H9 (cell line): ENCODE measurements at regions not wholly inside any gene's neighbourhood (a gene's known extent, or its start where the extent isn't known, plus 50 kb on each side); places are given as distances from the start of the nearest gene placed in this dataset.

Source experiments
- DNase-seq: peaks from one replicate; pipeline ENCODE4 v3.0.0-alpha.2; 2017
- H2AFZ ChIP-seq: one replicate; pipeline ENCODE4 v1.6.1; 2013; ENCODE audit warnings: mild to moderate bottlenecking, low read length, control low read depth, moderate library complexity
- H2AK5ac ChIP-seq: 2 replicates; pipeline ENCODE4 v1.6.1; 2013; ENCODE audit warnings: low read length, control low read depth, mixed read lengths; ENCODE audit not compliant: insufficient read length
- H2BK120ac ChIP-seq: one replicate; pipeline ENCODE4 v1.6.1; 2013; ENCODE audit warnings: low read depth, mild to moderate bottlenecking, low read length, control low read depth, inconsistent platforms; ENCODE audit not compliant: poor library complexity, severe bottlenecking
- H2BK12ac ChIP-seq: 2 replicates; pipeline ENCODE4 v1.6.1; 2013; ENCODE audit warnings: low read length, control low read depth, mixed read lengths, low read depth; ENCODE audit not compliant: insufficient read length
- H2BK15ac ChIP-seq: 2 replicates; pipeline ENCODE4 v1.6.1; 2013; ENCODE audit warnings: low read depth, low read length, control low read depth
- H2BK20ac ChIP-seq: one replicate; pipeline ENCODE4 v1.6.1; 2013; ENCODE audit warnings: low read depth, mild to moderate bottlenecking, low read length, control low read depth, inconsistent platforms; ENCODE audit not compliant: poor library complexity, severe bottlenecking
- H2BK5ac ChIP-seq: 2 replicates; pipeline ENCODE4 v1.6.1; 2013; ENCODE audit warnings: low read length, control low read depth, mixed read lengths; ENCODE audit not compliant: insufficient read length
- H3K14ac ChIP-seq: 2 replicates; pipeline ENCODE4 v1.6.1; 2013; ENCODE audit warnings: low read length, control low read depth; ENCODE audit not compliant: insufficient read depth
- H3K18ac ChIP-seq: 2 replicates; pipeline ENCODE4 v1.6.1; 2013; ENCODE audit warnings: low read depth, mild to moderate bottlenecking, mixed read lengths, low read length, control low read depth; ENCODE audit not compliant: insufficient read length
- H3K23ac ChIP-seq: 2 replicates; pipeline ENCODE4 v1.6.1; 2013; ENCODE audit warnings: low read length, control low read depth, mixed read lengths, low read depth; ENCODE audit not compliant: insufficient read length
- H3K23me2 ChIP-seq: 2 replicates; pipeline ENCODE4 v1.6.1; 2013; ENCODE audit warnings: low read depth, mild to moderate bottlenecking, mixed read lengths, low read length, control low read depth; ENCODE audit not compliant: insufficient read length, poor library complexity, severe bottlenecking
- H3K27ac ChIP-seq: 2 replicates; pipeline ENCODE4 v1.5.1; 2013; ENCODE audit warnings: low read length, control low read depth, mixed read lengths, low read depth; ENCODE audit not compliant: insufficient read length
- H3K27me3 ChIP-seq: 2 replicates; pipeline ENCODE4 v1.6.1; 2013; ENCODE audit warnings: low read length, control low read depth, inconsistent platforms; ENCODE audit not compliant: insufficient read depth
- H3K4ac ChIP-seq: 2 replicates; pipeline ENCODE4 v1.6.1; 2013; ENCODE audit warnings: low read depth, mild to moderate bottlenecking, control low read depth, inconsistent platforms, low read length, moderate library complexity
- H3K4me1 ChIP-seq: 2 replicates; pipeline ENCODE4 v1.6.1; 2013; ENCODE audit warnings: low read length, control low read depth, inconsistent platforms; ENCODE audit not compliant: insufficient read depth
- H3K4me2 ChIP-seq: 2 replicates; pipeline ENCODE4 v1.6.1; 2013; ENCODE audit warnings: low read length, control low read depth, mixed read lengths; ENCODE audit not compliant: insufficient read length, insufficient read depth
- H3K56ac ChIP-seq: 2 replicates; pipeline ENCODE4 v1.6.1; 2013; ENCODE audit warnings: low read depth, mild to moderate bottlenecking, mixed read lengths, low read length, control low read depth; ENCODE audit not compliant: insufficient read length
- H3K79me1 ChIP-seq: 2 replicates; pipeline ENCODE4 v1.6.1; 2013; ENCODE audit warnings: low read depth, mild to moderate bottlenecking, moderate library complexity, low read length, control low read depth, inconsistent platforms; ENCODE audit not compliant: insufficient read depth, poor library complexity, severe bottlenecking
- H3K79me2 ChIP-seq: 2 replicates; pipeline ENCODE4 v1.6.1; 2013; ENCODE audit warnings: low read length, control low read depth, inconsistent platforms; ENCODE audit not compliant: insufficient read depth
- H3K9ac ChIP-seq: 2 replicates; pipeline ENCODE4 v1.6.1; 2013; ENCODE audit warnings: low read length, control low read depth, mixed read lengths; ENCODE audit not compliant: insufficient read length; ENCODE audit errors: extremely low read depth
- H3K9me3 ChIP-seq: one replicate; pipeline ENCODE4 v1.6.1; 2013; ENCODE audit warnings: low read depth, low read length, inconsistent platforms; ENCODE audit not compliant: control insufficient read depth
- H3T11ph ChIP-seq: one replicate; pipeline ENCODE4 v1.6.1; 2013; ENCODE audit warnings: mild to moderate bottlenecking, low read length, control low read depth, inconsistent platforms
- H4K20me1 ChIP-seq: one replicate; pipeline ENCODE4 v1.6.1; 2013; ENCODE audit not compliant: control insufficient read depth, insufficient read length, insufficient read depth
- H4K5ac ChIP-seq: 2 replicates; pipeline ENCODE4 v1.6.1; 2013; ENCODE audit warnings: low read depth, mild to moderate bottlenecking, mixed read lengths, low read length, control low read depth; ENCODE audit not compliant: insufficient read length
- H4K8ac ChIP-seq: replicated peaks from 2 replicates; pipeline ENCODE4 v1.6.1; 2013; ENCODE audit warnings: low read length, control low read depth, mixed read lengths, low read depth; ENCODE audit not compliant: insufficient read length
- H4K91ac ChIP-seq: 2 replicates; pipeline ENCODE4 v1.6.1; 2013; ENCODE audit warnings: low read depth, mild to moderate bottlenecking, moderate library complexity, mixed read lengths, low read length, control low read depth; ENCODE audit not compliant: insufficient read length
- H3K27ac Mint-ChIP-seq, 3 experiments: 2 replicates in 2 of 3; 3 replicates in 1 of 3; pipeline ENCODE4 v1.8.0; 2020 to 2021; ENCODE audit warnings: mixed read lengths in 3 of 3, mild to moderate bottlenecking in 1 of 3, moderate library complexity in 1 of 3
- H3K27me3 Mint-ChIP-seq: 2 replicates; pipeline ENCODE4 v1.8.0; 2021; ENCODE audit warnings: low read depth, mild to moderate bottlenecking, moderate library complexity, mixed read lengths
- H3K36me3 Mint-ChIP-seq, 3 experiments: 2 replicates in 2 of 3; 3 replicates in 1 of 3; pipeline ENCODE4 v1.8.0; 2020 to 2021; ENCODE audit warnings: low read depth in 3 of 3, mixed read lengths in 3 of 3; ENCODE audit not compliant: insufficient read depth in 1 of 3
- H3K4me1 Mint-ChIP-seq, 2 experiments: 2 replicates each; pipeline ENCODE4 v1.8.0; 2020; ENCODE audit warnings: mixed read lengths in 2 of 2
- H3K4me3 Mint-ChIP-seq, 2 experiments: 2 replicates in 1 of 2; 3 replicates in 1 of 2; pipeline ENCODE4 v1.8.0; 2020 to 2021; ENCODE audit warnings: mild to moderate bottlenecking in 2 of 2, mixed read lengths in 2 of 2, moderate library complexity in 1 of 2
- H3K9me3 Mint-ChIP-seq, 2 experiments: 2 replicates in 1 of 2; 3 replicates in 1 of 2; pipeline ENCODE4 v1.8.0; 2020; ENCODE audit warnings: mild to moderate bottlenecking in 2 of 2, mixed read lengths in 2 of 2, moderate library complexity in 1 of 2
- CTCF ChIP-seq: fragments of 200-600 bp; sonication (generic); conservative IDR thresholded peaks from 3 replicates; pipeline ENCODE4 v1.8.0; 2021; ENCODE audit warnings: antibody characterized with exemption, mild to moderate bottlenecking
- WGBS: extraction: QIAGEN DNeasy Blood & Tissue Kit; methylation state at CpG from one replicate; pipeline ENCODE4 v1.1.7; 2013; ENCODE audit warnings: missing lambda C conversion rate, low lambda C conversion rate, mixed read lengths; ENCODE audit not compliant: insufficient read length; ENCODE audit errors: extremely low coverage; 5-methylcytosine and 5-hydroxymethylcytosine counted together

- Histone ChIP-seq H3K23me2 (no peaks in the 10 kb centered on the region), H3K4me2 (no peak overlapping the region), H4K91ac (no peak overlapping the region), H3K18ac (no peak overlapping the region), H3K56ac (no peak overlapping the region), H3K27ac (no peak overlapping the region), H2BK12ac (no peak overlapping the region), H2BK20ac (no peak overlapping the region), H2BK120ac (no peak overlapping the region), H3K79me2 (no peaks in the 10 kb centered on the region), H3K27me3 (no peaks in the 10 kb centered on the region), H3K9me3 (no peaks in the 10 kb centered on the region), H3K79me1 (no peaks in the 10 kb centered on the region), H3K23ac (no peak overlapping the region), H3K9ac (no peak overlapping the region), H4K5ac (no peak overlapping the region), H3K14ac (no peak overlapping the region), H2AK5ac (no peak overlapping the region), H2BK5ac (no peak overlapping the region), H3K4me1 (no peaks in the 10 kb centered on the region), H2AFZ (no peak overlapping the region), H4K8ac (no peak overlapping the region), H4K20me1 (no peaks in the 10 kb centered on the region), H3T11ph (no peak overlapping the region), H3K4ac (no peak overlapping the region), H2BK15ac (no peak overlapping the region)
- no peaks in the 10 kb centered on the region; a peak in 1 of 5 replicates for H3K9me3 Mint-ChIP-seq
- no peaks in the 10 kb centered on the region for H3K36me3 Mint-ChIP-seq
- no peak overlapping the region for H3K27ac Mint-ChIP-seq
- H3K4me1 Mint-ChIP-seq = peaks cover 4 to 7% of the 10 kb centered on the region in 2 experiments; a peak in 3 of 4 replicates
- WGBS = no CpG with 5 or more reads among the region's 2 CpGs
- TF ChIP-seq CTCF = no peak
- H3K4me3 Mint-ChIP-seq = no peak overlapping the region
- no peak for DNase-seq
- no peaks in the 10 kb centered on the region for H3K27me3 Mint-ChIP-seq
Observed at GRCh38 chr7:46202379-46202778, 281.3 kb upstream of the IGFBP3 start.
